GM12891 (cell line): ENCODE measurements at regions not wholly inside any gene's neighbourhood (a gene's known extent, or its start where the extent isn't known, plus 50 kb on each side); places are given as distances from the start of the nearest gene placed in this dataset.
"Not testable (repeated sequence)": the region's sequence is repeated elsewhere in the genome, so short reads cannot be mapped to it uniquely, and the experiment has no call there.

ENCODE experiments used
- DNase-seq: peaks from one replicate; pipeline ENCODE4 v3.0.0; 2011; ENCODE audit warnings: low spot score; ENCODE audit not compliant: insufficient read length
- FAIRE-seq: peaks from 2 replicates; lab custom pipeline; 2011; peaks lifted over from hg19 to GRCh38; lab: Jason Lieb, UNC
- PAX5 ChIP-seq: IDR thresholded peaks from 2 replicates; pipeline ENCODE4 v1.6.1; 2011; ENCODE audit warnings: low read length, moderate library complexity, mild to moderate bottlenecking; ENCODE audit not compliant: insufficient read depth, severe bottlenecking
- POLR2A ChIP-seq: IDR thresholded peaks from 2 replicates; pipeline ENCODE4 v1.6.1; 2011; ENCODE audit warnings: low read depth, low read length, control low read depth
- POLR2AphosphoS5 ChIP-seq: IDR thresholded peaks from 2 replicates; pipeline ENCODE4 v1.6.1; 2011; ENCODE audit warnings: low read depth, low read length, control low read depth
- POU2F2 ChIP-seq: IDR thresholded peaks from 2 replicates; pipeline ENCODE4 v1.6.1; 2011; ENCODE audit warnings: low read depth, mild to moderate bottlenecking, control low read depth, low read length, moderate library complexity
- SPI1 ChIP-seq: IDR thresholded peaks from 2 replicates; pipeline ENCODE4 v1.6.1; 2011; ENCODE audit warnings: low read depth, low read length, control low read depth
- TAF1 ChIP-seq: IDR thresholded peaks from 2 replicates; pipeline ENCODE4 v1.6.1; 2011; ENCODE audit warnings: low read depth, low read length, control low read depth

DNA sequence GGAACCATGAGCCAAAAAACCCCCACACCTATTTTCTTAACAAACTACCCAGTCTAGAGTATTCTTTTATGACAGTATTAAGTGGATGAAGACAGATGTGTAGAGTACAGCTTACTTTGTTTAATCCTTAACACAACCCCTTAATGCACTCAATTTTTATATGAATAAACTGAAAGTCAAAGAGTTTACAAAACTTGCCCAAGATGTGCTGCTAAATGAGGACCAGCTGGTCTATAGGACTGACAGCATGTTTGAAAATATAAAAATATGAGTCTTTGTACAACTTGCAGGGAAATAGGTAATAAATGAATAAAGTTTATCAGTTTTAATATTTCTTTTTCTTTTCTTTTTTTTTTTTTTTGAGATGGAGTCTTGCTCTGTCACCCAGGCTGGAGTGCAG lies 102.3 kb downstream of the ZFY start:
- DNase-seq (no peak), FAIRE-seq (no peak)
- TF ChIP-seq SPI1 (no peak), POLR2A (no peak), TAF1 (no peak), POU2F2 (no peak)

DNA sequence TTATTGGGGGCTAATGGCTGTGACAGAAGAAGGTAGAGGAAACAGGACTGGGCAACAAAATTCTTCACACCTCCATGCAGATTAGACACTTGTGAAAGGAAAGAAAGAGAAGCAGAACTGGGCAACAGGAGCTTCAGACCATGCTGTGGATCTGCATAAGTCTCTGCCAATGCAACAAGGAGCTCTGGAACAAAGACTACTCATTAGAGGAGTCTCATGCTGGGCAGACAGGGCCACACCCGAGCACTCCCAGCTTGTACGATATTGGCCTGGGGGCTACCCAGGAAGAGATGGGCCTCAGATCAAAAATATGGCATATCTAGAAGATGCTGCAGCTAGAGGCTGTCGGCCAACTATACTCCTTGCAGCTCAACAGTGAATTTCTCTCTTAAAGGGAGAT lies 105.2 kb downstream of the ZFY start:
- FAIRE-seq = no peak
- DNase-seq = no peak
- TF ChIP-seq POU2F2 (no peak), PAX5 (no peak), POLR2A (no peak)

DNA sequence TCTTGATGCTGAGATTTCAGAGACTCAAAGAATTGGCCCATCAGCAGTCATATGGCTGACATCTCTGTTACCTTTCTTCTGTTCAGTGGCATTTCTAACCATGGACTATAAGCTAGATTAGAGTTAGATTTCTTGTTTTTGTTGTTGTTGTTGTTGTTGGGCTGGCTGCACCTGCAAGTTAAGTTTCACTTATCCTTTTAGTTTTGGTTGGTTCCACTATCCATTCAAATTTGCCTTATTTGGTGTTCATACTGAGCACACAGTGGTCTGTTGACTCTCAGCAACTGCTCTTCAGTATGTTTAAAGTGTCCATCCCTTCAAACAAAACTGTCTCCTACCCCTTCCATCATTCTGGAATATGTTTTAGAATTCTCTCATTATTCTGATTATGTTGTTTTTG lies 106.8 kb downstream of the ZFY start:
- no peak for DNase-seq
- TF ChIP-seq POU2F2 = no peak
- TF ChIP-seq SPI1 = no peak
- no peak for TF ChIP-seq TAF1
- TF ChIP-seq POLR2A = no peak
- TF ChIP-seq POLR2AphosphoS5 = no peak
- no peak for TF ChIP-seq PAX5
- FAIRE-seq = peak; percentile 33

DNA sequence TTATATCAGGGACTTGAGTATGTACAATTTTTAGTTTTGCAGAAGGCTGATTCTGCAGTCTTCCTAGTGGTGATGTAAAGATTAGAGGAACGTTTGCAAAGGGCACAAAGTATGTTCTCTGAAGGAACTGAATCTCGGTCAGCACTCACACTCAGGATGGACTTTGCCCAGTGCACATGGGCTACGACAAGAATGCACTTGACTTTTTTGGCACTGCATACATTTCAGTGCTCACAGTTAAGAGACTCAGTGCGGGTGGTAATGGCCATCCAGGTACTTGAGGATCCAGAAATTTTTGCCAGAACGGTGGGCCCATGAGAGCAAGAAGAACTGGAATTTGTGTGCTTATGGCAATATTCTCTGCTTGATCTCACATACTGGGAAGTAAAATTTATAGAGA lies 107.7 kb downstream of the ZFY start:
- FAIRE-seq (peak; percentile 56), DNase-seq (no peak)
- no peak for TF ChIP-seq PAX5
- no peak for TF ChIP-seq SPI1
- TF ChIP-seq POLR2A = no peak
- no peak for TF ChIP-seq POLR2AphosphoS5
- no peak for TF ChIP-seq POU2F2
- TF ChIP-seq TAF1 = no peak

DNA sequence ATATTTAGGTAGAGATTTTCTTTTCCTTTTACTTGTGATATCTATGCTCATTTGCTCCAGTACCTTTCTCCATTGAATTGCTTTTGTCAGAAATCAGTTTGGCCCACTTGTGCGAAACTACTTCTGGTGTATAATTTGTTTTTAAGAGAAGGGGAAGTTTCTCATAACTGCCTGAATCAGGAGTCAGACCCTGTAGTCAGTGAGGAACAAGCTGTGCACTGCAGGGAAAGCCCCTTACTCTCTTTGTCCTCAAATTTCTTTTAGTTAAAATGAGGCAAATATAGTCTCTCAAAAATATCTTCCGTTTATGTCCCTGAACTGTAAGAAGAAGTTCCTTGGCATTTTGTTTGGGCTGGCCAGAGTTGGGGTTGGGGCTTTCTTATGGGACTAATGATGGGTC lies 109.9 kb downstream of the ZFY start:
- DNase-seq (no peak), FAIRE-seq (peak; percentile 72)
- TF ChIP-seq POLR2A (no peak), SPI1 (no peak), POLR2AphosphoS5 (no peak), TAF1 (no peak), POU2F2 (no peak), PAX5 (no peak)

DNA sequence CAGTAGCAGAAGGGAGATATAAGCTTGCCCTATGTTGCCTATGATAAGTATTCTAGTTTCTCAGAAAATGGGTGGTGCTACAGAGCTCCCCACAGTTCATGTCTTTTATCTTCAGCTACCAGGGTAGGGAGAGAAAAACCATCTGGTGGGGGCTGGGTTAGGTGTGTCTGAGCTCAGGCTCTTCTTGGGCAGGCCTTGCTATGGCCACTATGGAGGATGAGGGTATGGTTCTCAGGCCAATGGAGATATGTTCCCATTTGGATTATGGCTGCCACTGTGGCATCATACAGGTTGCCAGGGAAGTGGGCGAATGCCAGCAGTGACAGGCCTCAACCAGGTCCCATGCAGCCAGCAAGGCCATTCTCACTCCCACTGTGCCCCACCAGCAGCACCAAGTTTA lies 120.3 kb downstream of the ZFY start:
- FAIRE-seq, DNase-seq: not testable (repeated sequence)

DNA sequence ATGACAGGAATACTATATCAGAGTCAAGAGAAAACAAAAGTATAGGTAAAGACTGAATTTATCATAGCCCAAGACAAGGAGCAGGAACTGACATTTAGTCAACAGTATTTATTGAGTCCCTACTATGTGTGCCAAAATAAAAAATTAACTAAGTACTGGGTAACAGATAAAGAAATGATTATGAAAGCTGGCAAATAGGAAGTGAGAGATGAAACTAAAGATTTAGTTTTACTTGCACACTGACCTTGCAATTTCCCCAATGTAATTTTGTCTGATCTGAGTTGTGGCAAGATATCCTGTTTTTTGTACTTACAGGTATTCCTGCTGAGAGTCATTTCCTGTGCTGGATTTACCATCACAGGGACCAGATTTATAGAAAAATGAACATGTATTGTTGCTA lies 123.2 kb downstream of the ZFY start:
- peak; percentile 64 for FAIRE-seq

DNA sequence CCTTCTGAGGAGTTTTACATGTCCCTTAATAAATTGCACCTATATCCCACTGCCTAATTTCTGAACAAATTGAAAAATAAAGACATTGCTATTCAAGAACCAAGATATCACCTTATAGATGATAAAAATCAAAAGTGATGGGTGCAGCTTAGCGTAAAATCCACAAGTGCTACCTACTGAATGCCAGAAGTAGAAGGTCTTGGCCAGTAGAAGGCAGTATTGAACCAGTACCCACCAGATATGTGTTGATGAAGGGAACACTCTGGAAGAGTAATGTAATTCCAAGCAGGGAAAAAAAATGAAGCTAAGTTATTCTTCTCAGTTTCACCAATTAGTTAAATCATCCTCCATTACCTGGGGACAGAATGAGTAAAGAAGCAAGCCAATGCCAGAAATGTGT lies 125.5 kb downstream of the ZFY start:
- DNase-seq, FAIRE-seq: not testable (repeated sequence)

More for the DNA sequence above, 123.2 kb downstream of the ZFY start:
- DNase-seq = not testable (repeated sequence)

DNA sequence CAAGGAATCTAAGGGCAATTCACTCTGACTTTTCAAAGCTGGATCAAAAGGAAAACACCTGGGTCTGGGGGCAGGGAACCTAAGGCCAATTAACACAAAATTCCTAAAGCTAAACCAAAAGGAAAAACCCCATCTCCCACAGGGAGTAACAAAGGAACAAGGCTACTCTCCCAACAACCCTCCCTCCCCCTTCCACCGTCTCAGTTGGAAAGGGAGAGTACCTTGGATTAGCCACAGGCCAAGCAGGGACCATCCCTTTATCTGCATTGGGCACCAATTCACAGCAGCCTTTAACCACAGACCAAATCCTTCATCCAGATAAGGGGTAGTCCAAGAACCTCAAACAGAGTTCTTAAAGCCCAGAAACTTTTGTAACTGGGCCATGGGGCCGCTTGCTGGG lies 153.0 kb downstream of the ZFY start:
- not testable (repeated sequence) for FAIRE-seq, DNase-seq

DNA sequence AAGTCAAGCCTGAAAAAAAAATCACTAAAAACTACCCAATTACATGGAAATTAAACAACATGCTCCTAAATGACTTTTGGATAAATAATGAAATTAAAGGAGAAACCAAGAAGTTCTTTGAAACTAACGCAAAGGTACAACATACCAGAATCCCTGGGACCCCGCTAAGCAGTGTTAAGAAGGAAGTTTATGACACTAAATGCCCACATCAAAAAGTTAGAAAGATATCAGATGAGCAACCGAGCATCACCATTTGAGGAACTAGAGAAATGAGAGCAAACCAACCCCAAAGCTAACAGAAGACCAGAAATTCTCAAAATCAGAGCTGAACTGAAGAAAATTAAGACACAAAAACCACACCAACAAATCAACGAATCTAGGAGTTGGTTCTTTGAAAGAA lies 173.5 kb downstream of the ZFY start:
- FAIRE-seq, DNase-seq: not testable (repeated sequence)

DNA sequence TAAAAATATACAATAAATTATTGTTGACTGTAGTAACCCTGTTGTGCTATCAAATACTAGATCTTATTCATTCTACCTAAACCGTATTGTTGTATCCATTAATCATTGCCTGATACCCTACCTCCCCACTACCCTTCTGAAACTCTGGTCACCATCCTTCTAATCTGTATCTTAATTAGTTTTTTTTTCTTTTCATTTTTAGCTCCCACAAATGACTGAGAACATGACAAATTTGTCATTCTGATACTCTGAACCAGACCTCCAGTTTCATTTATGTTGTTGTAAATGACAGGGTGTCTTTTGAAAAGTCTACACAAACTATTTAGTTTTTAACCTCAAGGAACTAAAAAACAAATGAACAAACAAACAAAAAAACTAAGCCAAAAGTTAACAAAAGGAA lies 185.1 kb downstream of the ZFY start:
- peak; percentile 78 for FAIRE-seq

DNA sequence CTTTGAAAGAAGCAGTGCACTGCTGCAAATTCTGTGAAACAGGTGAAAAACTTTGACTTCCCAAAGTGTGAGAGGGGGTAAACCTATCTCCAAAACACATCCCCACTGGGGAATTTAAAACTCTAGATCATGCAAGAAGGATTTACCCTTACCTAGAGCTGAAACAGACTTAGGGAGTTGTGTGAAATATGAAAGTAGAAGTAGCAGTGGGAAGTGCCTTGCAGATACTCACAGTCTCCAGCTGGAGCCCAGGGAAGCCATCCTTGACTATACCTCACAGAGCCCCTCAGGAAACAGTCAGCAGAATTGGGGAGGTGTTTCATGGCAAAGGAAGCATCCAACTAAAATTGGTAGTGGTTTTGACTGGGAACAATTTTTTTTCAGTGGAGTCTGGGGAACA lies 185.5 kb downstream of the ZFY start:
- DNase-seq = not testable (repeated sequence)
- FAIRE-seq = peak; percentile 71

More for the DNA sequence above, 185.1 kb downstream of the ZFY start:
- not testable (repeated sequence) for DNase-seq

DNA sequence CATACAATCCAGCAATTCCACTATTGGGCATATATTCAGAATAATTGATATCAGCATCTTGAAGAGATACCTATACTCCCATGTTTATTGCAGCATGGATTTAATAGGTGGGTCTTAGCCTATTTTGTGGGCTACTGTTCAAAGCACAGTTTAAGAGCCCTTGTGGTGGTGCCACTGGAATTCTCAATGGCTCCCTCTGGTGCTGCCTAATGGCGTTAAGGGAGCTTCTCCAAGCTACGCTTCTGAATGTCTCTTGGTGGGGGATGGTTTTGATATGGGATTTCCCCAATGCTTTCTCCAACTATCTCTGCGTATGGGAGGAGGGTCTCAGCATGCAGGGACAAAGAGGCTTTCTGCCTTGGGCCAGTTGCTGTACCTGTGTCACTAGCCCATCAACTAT lies 188.3 kb downstream of the ZFY start:
- not testable (repeated sequence) for FAIRE-seq, DNase-seq

DNA sequence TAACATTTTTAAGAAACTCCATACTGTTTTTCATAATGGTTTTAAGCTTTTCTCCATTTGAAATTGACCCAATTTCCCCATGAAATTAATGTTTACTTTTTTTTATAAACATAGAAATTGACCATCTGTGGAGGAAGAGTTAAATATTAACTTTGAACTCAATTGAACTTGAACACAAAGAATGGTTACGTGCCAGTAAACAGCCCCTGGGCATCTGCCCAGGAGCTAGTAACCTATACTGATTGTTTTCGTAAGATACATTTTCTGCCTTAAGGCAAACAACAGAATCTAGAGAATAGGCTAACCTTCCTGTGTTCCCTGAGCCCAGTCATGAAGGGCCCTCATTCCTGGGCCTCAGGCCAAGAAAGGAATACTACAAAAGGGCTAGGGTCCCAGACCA lies 235.9 kb downstream of the ZFY start:
- FAIRE-seq, DNase-seq: not testable (repeated sequence)

DNA sequence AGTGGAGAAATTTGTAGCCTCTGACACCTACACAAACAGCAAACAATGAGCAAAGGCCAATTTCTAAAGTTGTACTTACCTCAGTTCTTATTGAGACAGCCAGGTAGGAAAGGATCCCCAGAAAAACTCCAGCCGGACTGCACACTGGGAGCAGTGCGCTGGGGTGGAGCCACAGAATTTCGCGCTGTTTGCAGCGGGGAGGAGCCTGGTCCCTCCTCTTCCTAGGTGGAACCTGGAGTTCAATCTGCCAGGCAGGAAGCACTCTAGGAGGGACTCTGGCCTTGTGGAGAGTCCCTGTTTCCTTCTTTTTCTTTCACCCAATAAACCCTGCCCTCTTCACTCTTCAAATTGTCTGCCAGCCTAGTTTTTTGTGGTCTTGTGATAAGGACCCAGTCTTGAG lies 259.9 kb downstream of the ZFY start:
- FAIRE-seq, DNase-seq: not testable (repeated sequence)

DNA sequence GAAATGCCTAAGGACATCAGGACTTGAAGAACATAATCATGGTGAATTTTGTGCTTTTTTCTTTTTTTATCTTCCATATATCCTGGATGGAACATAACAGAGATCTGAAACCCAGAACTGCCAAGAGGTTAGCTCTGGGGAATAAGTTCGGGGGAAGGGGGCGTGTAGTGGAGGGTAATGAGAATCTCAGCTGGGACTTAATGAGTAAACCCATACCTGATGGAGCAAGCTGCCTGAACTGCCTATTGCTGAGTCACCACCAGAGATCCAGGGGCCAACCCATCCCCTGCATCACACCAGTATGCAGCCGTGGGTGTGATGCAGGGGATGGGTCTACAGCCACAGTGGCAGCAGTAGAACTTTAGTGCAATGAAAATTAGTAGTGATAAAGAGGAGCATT lies 267.1 kb downstream of the ZFY start:
- not testable (repeated sequence) for DNase-seq, FAIRE-seq

DNA sequence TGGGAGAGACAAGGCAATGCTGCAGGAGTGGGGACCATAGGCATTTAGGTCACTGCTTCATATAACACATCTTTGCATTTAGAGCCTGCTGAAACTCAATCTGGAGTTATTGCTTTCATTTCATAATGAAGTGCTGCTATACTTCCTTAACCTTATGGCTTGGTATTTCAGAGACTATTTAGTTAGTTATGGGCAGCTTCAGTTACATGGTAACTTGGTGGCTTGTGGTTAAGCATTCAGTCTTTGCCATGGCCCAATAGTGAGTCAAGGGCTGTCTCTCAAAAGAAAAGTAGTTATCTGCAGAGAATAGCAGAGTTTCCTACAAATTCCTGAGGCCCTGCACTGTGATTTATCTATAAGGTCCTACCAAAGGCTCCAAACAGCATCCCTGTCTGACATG lies 271.6 kb downstream of the ZFY start:
- FAIRE-seq = peak; percentile 9
- DNase-seq = not testable (repeated sequence)

DNA sequence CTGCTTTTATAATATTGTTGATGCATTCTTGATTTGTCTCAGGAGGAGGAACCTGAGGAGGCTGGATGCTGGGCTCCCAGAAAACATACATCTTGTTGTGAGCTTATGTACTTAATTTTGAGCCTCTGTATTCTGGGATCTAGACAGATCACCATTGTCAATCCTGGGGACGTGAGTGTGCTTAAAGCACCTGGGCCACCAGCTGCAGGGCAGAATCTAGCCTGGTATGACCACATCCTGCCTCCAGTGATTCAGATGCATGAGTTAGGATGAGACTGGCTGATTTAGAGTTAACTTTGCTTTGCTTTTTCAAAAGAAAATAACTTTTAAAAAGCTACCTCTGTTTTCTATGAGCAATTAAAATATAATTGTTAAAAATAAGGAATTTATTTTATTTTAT lies 278.0 kb downstream of the ZFY start:
- FAIRE-seq = peak; percentile 77
- not testable (repeated sequence) for DNase-seq
